Pancreas (tissue), 10 donors: ENCODE measurements at regions not wholly inside any gene's neighbourhood (a gene's known extent, or its start where the extent isn't known, plus 50 kb on each side); places are given as distances from the start of the nearest gene placed in this dataset.

Experiments used
- ATAC-seq, 4 donors: fragments of 200-7000 bp; cut with Tn5 transposase; one replicate each; pipeline versions ENCODE4 v1.8.0 to v1.9.1; 2020; ENCODE audit warnings: mild to moderate bottlenecking in 4 of 4, moderate library complexity in 4 of 4
- DNase-seq, 6 donors: peaks; one replicate each; pipeline ENCODE4 v3.0.0-alpha.2; 2020
- FAIRE-seq: peaks from 2 replicates; lab custom pipeline; 2012; peaks lifted over from hg19 to GRCh38; lab: Jason Lieb, UNC
- H3K27ac ChIP-seq, 4 donors: fragments of 200-600 bp; sonication (generic); 1 replicate in 3 of 4; 2 replicates in 1 of 4; pipeline versions ENCODE4 v1.5.0 to v1.8.0; 2020
- H3K27me3 ChIP-seq, 4 donors: fragments of 200-600 bp; one replicate each; pipeline ENCODE4 v1.8.0; 2021
- H3K36me3 ChIP-seq, 3 donors: fragments of 200-600 bp; sonication (generic) in 1 of 3; one replicate each; pipeline versions ENCODE4 v1.5.0 to v1.8.0; 2020 to 2021
- H3K4me1 ChIP-seq, 3 donors: fragments of 200-600 bp; one replicate each; pipeline ENCODE4 v1.8.0; 2021
- H3K4me3 ChIP-seq, 4 donors: fragments of 200-600 bp; sonication (generic) in 2 of 4; one replicate each; pipeline versions ENCODE4 v1.5.0 to v1.8.0; 2020 to 2021
- H3K9me3 ChIP-seq, 4 donors: fragments of 200-600 bp; one replicate each; pipeline ENCODE4 v1.8.0; 2021
- CTCF ChIP-seq, 4 donors: fragments of 200-600 bp; sonication (generic) in 3 of 4; IDR thresholded peaks; one replicate each; pipeline versions ENCODE4 v1.5.0 to v1.8.0; 2021; ENCODE audit warnings: antibody characterized with exemption in 4 of 4
- WGBS, 2 donors: extraction: QIAGEN DNeasy Blood & Tissue Kit; methylation state at CpG; one replicate each; pipeline ENCODE4 v1.1.7; 2013; 5-methylcytosine and 5-hydroxymethylcytosine counted together
- intact Hi-C, 3 donors: fragments of 100-400 bp; cut with DNase I; formaldehyde crosslinking; loops; one replicate each; pipeline versions ENCODE4 v1.11.1 to v1.14.2; 2022
- donor health status: healthy with polysubstance abuse.
- donor health status: DM: no; HTN: no; CAD: no; lungs with moderate emphysema.
- donor health status: DM: no; HTN: no; CAD: no.
- donor health status: control.
- donor health status: control.
- donor health status: Bipolar disorder and iron deficiency.
- donor health status: DM: yes; HTN: yes; CAD: no.
- donor health status: DM: no; HTN: no; CAD: no.
- donor health status: DM: no; HTN: no; CAD: no.
- donor health status: DM: yes; HTN: yes; CAD: no.

- Histone ChIP-seq H3K9me3 (no peaks in the 10 kb centered on the region), H3K27me3 (no peaks in the 10 kb centered on the region), H3K27ac (no peak overlapping the region), H3K36me3 (no peaks in the 10 kb centered on the region), H3K4me1 (peaks cover 0 to 8% (median 0%) of the 10 kb centered on the region in 3 donors), H3K4me3 (no peak overlapping the region)
- 3 to 30% methylated on average over 2 of the region's 2 CpGs for WGBS, 2 donors
- peak; percentile 40 to 83 (median 58) for ATAC-seq
- intact Hi-C loops: no loop called here
- no peak for TF ChIP-seq CTCF (IDR thresholded peaks at IDR 0.05)
- peak in 2 of 6 donors; percentile 4 to 37 for DNase-seq
- no peak for FAIRE-seq
These were observed 132.4 kb upstream of the FBXL4 start for GRCh38 chr6:99080191-99080590.

GRCh38 chr6:99079058-99079457, 131.3 kb upstream of the FBXL4 start:
- intact Hi-C loops: no loop called here
- no peak for FAIRE-seq

GRCh38 chr6:99073223-99073622, 125.5 kb upstream of the FBXL4 start:
- H3K4me3 ChIP-seq: no peak overlapping the region
- H3K36me3 ChIP-seq: no peaks in the 10 kb centered on the region
- no peak overlapping the region for H3K27ac ChIP-seq
- 75 to 82% methylated on average over 4 of the region's 4 CpGs for WGBS, 2 donors
- no peaks in the 10 kb centered on the region for H3K9me3 ChIP-seq
- ATAC-seq (no peak), DNase-seq (no peak), FAIRE-seq (no peak)
- TF ChIP-seq CTCF (IDR thresholded peaks at IDR 0.05): no peak
- intact Hi-C loops: no loop called here
- no peaks in the 10 kb centered on the region for H3K4me1 ChIP-seq
- no peaks in the 10 kb centered on the region for H3K27me3 ChIP-seq

More at GRCh38 chr6:99079058-99079457, 131.3 kb upstream of the FBXL4 start:
- ATAC-seq (no peak), DNase-seq (no peak)
- WGBS, 2 donors: 63 to 68% methylated on average over 2 of the region's 2 CpGs
- Histone ChIP-seq H3K27ac (no peak overlapping the region), H3K4me3 (no peak overlapping the region), H3K27me3 (no peaks in the 10 kb centered on the region), H3K4me1 (peaks cover 0 to 8% (median 0%) of the 10 kb centered on the region in 3 donors), H3K36me3 (no peaks in the 10 kb centered on the region), H3K9me3 (no peaks in the 10 kb centered on the region)
- TF ChIP-seq CTCF (IDR thresholded peaks at IDR 0.05): no peak

GRCh38 chr6:99066044-99066443, 118.3 kb upstream of the FBXL4 start:
- Histone ChIP-seq H3K4me3 (no peak overlapping the region), H3K27ac (no peak overlapping the region), H3K36me3 (no peaks in the 10 kb centered on the region), H3K4me1 (no peaks in the 10 kb centered on the region), H3K9me3 (no peaks in the 10 kb centered on the region), H3K27me3 (no peaks in the 10 kb centered on the region)
- no peak for FAIRE-seq
- intact Hi-C loops: no loop called here
- 64 to 72% methylated on average over 3 of the region's 3 CpGs for WGBS, 2 donors
- no peak for TF ChIP-seq CTCF (IDR thresholded peaks at IDR 0.05)
- ATAC-seq: no peak
- no peak for DNase-seq

- H3K27ac ChIP-seq: no peak overlapping the region
- TF ChIP-seq CTCF (IDR thresholded peaks at IDR 0.05): no peak
- intact Hi-C loops: no loop called here
- no peak for FAIRE-seq
- no peaks in the 10 kb centered on the region for H3K27me3 ChIP-seq
- no peak for DNase-seq
- H3K4me1 ChIP-seq: no peaks in the 10 kb centered on the region
- WGBS, 2 donors: 83 to 91% methylated on average over 2 of the region's 2 CpGs
- H3K36me3 ChIP-seq: no peaks in the 10 kb centered on the region
- H3K9me3 ChIP-seq: no peaks in the 10 kb centered on the region
- H3K4me3 ChIP-seq: no peak overlapping the region
- ATAC-seq: no peak
These were observed 117.1 kb upstream of the FBXL4 start for GRCh38 chr6:99064834-99065233.
